H9 (cell line): ENCODE measurements at regions not wholly inside any gene's neighbourhood (a gene's known extent, or its start where the extent isn't known, plus 50 kb on each side); places are given as distances from the start of the nearest gene placed in this dataset.

Experiments
- DNase-seq: peaks from one replicate; pipeline ENCODE4 v3.0.0-alpha.2; 2017
- H2AFZ ChIP-seq: one replicate; pipeline ENCODE4 v1.6.1; 2013; ENCODE audit warnings: mild to moderate bottlenecking, low read length, control low read depth, moderate library complexity
- H2AK5ac ChIP-seq: 2 replicates; pipeline ENCODE4 v1.6.1; 2013; ENCODE audit warnings: low read length, control low read depth, mixed read lengths; ENCODE audit not compliant: insufficient read length
- H2BK120ac ChIP-seq: one replicate; pipeline ENCODE4 v1.6.1; 2013; ENCODE audit warnings: low read depth, mild to moderate bottlenecking, low read length, control low read depth, inconsistent platforms; ENCODE audit not compliant: poor library complexity, severe bottlenecking
- H2BK12ac ChIP-seq: 2 replicates; pipeline ENCODE4 v1.6.1; 2013; ENCODE audit warnings: low read length, control low read depth, mixed read lengths, low read depth; ENCODE audit not compliant: insufficient read length
- H2BK15ac ChIP-seq: 2 replicates; pipeline ENCODE4 v1.6.1; 2013; ENCODE audit warnings: low read depth, low read length, control low read depth
- H2BK20ac ChIP-seq: one replicate; pipeline ENCODE4 v1.6.1; 2013; ENCODE audit warnings: low read depth, mild to moderate bottlenecking, low read length, control low read depth, inconsistent platforms; ENCODE audit not compliant: poor library complexity, severe bottlenecking
- H2BK5ac ChIP-seq: 2 replicates; pipeline ENCODE4 v1.6.1; 2013; ENCODE audit warnings: low read length, control low read depth, mixed read lengths; ENCODE audit not compliant: insufficient read length
- H3K14ac ChIP-seq: 2 replicates; pipeline ENCODE4 v1.6.1; 2013; ENCODE audit warnings: low read length, control low read depth; ENCODE audit not compliant: insufficient read depth
- H3K18ac ChIP-seq: 2 replicates; pipeline ENCODE4 v1.6.1; 2013; ENCODE audit warnings: low read depth, mild to moderate bottlenecking, mixed read lengths, low read length, control low read depth; ENCODE audit not compliant: insufficient read length
- H3K23ac ChIP-seq: 2 replicates; pipeline ENCODE4 v1.6.1; 2013; ENCODE audit warnings: low read length, control low read depth, mixed read lengths, low read depth; ENCODE audit not compliant: insufficient read length
- H3K23me2 ChIP-seq: 2 replicates; pipeline ENCODE4 v1.6.1; 2013; ENCODE audit warnings: low read depth, mild to moderate bottlenecking, mixed read lengths, low read length, control low read depth; ENCODE audit not compliant: insufficient read length, poor library complexity, severe bottlenecking
- H3K27ac ChIP-seq: 2 replicates; pipeline ENCODE4 v1.5.1; 2013; ENCODE audit warnings: low read length, control low read depth, mixed read lengths, low read depth; ENCODE audit not compliant: insufficient read length
- H3K27me3 ChIP-seq: 2 replicates; pipeline ENCODE4 v1.6.1; 2013; ENCODE audit warnings: low read length, control low read depth, inconsistent platforms; ENCODE audit not compliant: insufficient read depth
- H3K4ac ChIP-seq: 2 replicates; pipeline ENCODE4 v1.6.1; 2013; ENCODE audit warnings: low read depth, mild to moderate bottlenecking, control low read depth, inconsistent platforms, low read length, moderate library complexity
- H3K4me1 ChIP-seq: 2 replicates; pipeline ENCODE4 v1.6.1; 2013; ENCODE audit warnings: low read length, control low read depth, inconsistent platforms; ENCODE audit not compliant: insufficient read depth
- H3K4me2 ChIP-seq: 2 replicates; pipeline ENCODE4 v1.6.1; 2013; ENCODE audit warnings: low read length, control low read depth, mixed read lengths; ENCODE audit not compliant: insufficient read length, insufficient read depth
- H3K56ac ChIP-seq: 2 replicates; pipeline ENCODE4 v1.6.1; 2013; ENCODE audit warnings: low read depth, mild to moderate bottlenecking, mixed read lengths, low read length, control low read depth; ENCODE audit not compliant: insufficient read length
- H3K79me1 ChIP-seq: 2 replicates; pipeline ENCODE4 v1.6.1; 2013; ENCODE audit warnings: low read depth, mild to moderate bottlenecking, moderate library complexity, low read length, control low read depth, inconsistent platforms; ENCODE audit not compliant: insufficient read depth, poor library complexity, severe bottlenecking
- H3K79me2 ChIP-seq: 2 replicates; pipeline ENCODE4 v1.6.1; 2013; ENCODE audit warnings: low read length, control low read depth, inconsistent platforms; ENCODE audit not compliant: insufficient read depth
- H3K9ac ChIP-seq: 2 replicates; pipeline ENCODE4 v1.6.1; 2013; ENCODE audit warnings: low read length, control low read depth, mixed read lengths; ENCODE audit not compliant: insufficient read length; ENCODE audit errors: extremely low read depth
- H3K9me3 ChIP-seq: one replicate; pipeline ENCODE4 v1.6.1; 2013; ENCODE audit warnings: low read depth, low read length, inconsistent platforms; ENCODE audit not compliant: control insufficient read depth
- H3T11ph ChIP-seq: one replicate; pipeline ENCODE4 v1.6.1; 2013; ENCODE audit warnings: mild to moderate bottlenecking, low read length, control low read depth, inconsistent platforms
- H4K20me1 ChIP-seq: one replicate; pipeline ENCODE4 v1.6.1; 2013; ENCODE audit not compliant: control insufficient read depth, insufficient read length, insufficient read depth
- H4K5ac ChIP-seq: 2 replicates; pipeline ENCODE4 v1.6.1; 2013; ENCODE audit warnings: low read depth, mild to moderate bottlenecking, mixed read lengths, low read length, control low read depth; ENCODE audit not compliant: insufficient read length
- H4K8ac ChIP-seq: replicated peaks from 2 replicates; pipeline ENCODE4 v1.6.1; 2013; ENCODE audit warnings: low read length, control low read depth, mixed read lengths, low read depth; ENCODE audit not compliant: insufficient read length
- H4K91ac ChIP-seq: 2 replicates; pipeline ENCODE4 v1.6.1; 2013; ENCODE audit warnings: low read depth, mild to moderate bottlenecking, moderate library complexity, mixed read lengths, low read length, control low read depth; ENCODE audit not compliant: insufficient read length
- H3K27ac Mint-ChIP-seq, 3 experiments: 2 replicates in 2 of 3; 3 replicates in 1 of 3; pipeline ENCODE4 v1.8.0; 2020 to 2021; ENCODE audit warnings: mixed read lengths in 3 of 3, mild to moderate bottlenecking in 1 of 3, moderate library complexity in 1 of 3
- H3K27me3 Mint-ChIP-seq: 2 replicates; pipeline ENCODE4 v1.8.0; 2021; ENCODE audit warnings: low read depth, mild to moderate bottlenecking, moderate library complexity, mixed read lengths
- H3K36me3 Mint-ChIP-seq, 3 experiments: 2 replicates in 2 of 3; 3 replicates in 1 of 3; pipeline ENCODE4 v1.8.0; 2020 to 2021; ENCODE audit warnings: low read depth in 3 of 3, mixed read lengths in 3 of 3; ENCODE audit not compliant: insufficient read depth in 1 of 3
- H3K4me1 Mint-ChIP-seq, 2 experiments: 2 replicates each; pipeline ENCODE4 v1.8.0; 2020; ENCODE audit warnings: mixed read lengths in 2 of 2
- H3K4me3 Mint-ChIP-seq, 2 experiments: 2 replicates in 1 of 2; 3 replicates in 1 of 2; pipeline ENCODE4 v1.8.0; 2020 to 2021; ENCODE audit warnings: mild to moderate bottlenecking in 2 of 2, mixed read lengths in 2 of 2, moderate library complexity in 1 of 2
- H3K9me3 Mint-ChIP-seq, 2 experiments: 2 replicates in 1 of 2; 3 replicates in 1 of 2; pipeline ENCODE4 v1.8.0; 2020; ENCODE audit warnings: mild to moderate bottlenecking in 2 of 2, mixed read lengths in 2 of 2, moderate library complexity in 1 of 2
- CTCF ChIP-seq: fragments of 200-600 bp; sonication (generic); conservative IDR thresholded peaks from 3 replicates; pipeline ENCODE4 v1.8.0; 2021; ENCODE audit warnings: antibody characterized with exemption, mild to moderate bottlenecking
- WGBS: extraction: QIAGEN DNeasy Blood & Tissue Kit; methylation state at CpG from one replicate; pipeline ENCODE4 v1.1.7; 2013; ENCODE audit warnings: missing lambda C conversion rate, low lambda C conversion rate, mixed read lengths; ENCODE audit not compliant: insufficient read length; ENCODE audit errors: extremely low coverage; 5-methylcytosine and 5-hydroxymethylcytosine counted together

- Histone ChIP-seq H3K23ac (no peak overlapping the region), H3K79me2 (no peaks in the 10 kb centered on the region), H2AFZ (no peak overlapping the region), H3T11ph (no peak overlapping the region), H4K8ac (no peak overlapping the region), H4K91ac (no peak overlapping the region), H3K9ac (no peak overlapping the region), H4K20me1 (no peaks in the 10 kb centered on the region), H2AK5ac (no peak overlapping the region), H3K4me1 (peaks cover 4% of the 10 kb centered on the region; the same call in 1 of the 2 replicates), H3K9me3 (no peaks in the 10 kb centered on the region), H4K5ac (no peak overlapping the region), H3K23me2 (no peaks in the 10 kb centered on the region), H2BK12ac (no peak overlapping the region), H3K4ac (no peak overlapping the region), H3K27me3 (no peaks in the 10 kb centered on the region), H2BK5ac (no peak overlapping the region), H2BK20ac (no peak overlapping the region), H3K4me2 (no peak overlapping the region), H3K27ac (no peak overlapping the region), H2BK120ac (no peak overlapping the region), H3K18ac (no peak overlapping the region), H3K79me1 (no peaks in the 10 kb centered on the region), H3K14ac (no peak overlapping the region), H2BK15ac (no peak overlapping the region), H3K56ac (no peak overlapping the region)
- DNase-seq, result no peak
- Mint-ChIP-seq H3K27me3 (no peaks in the 10 kb centered on the region; the same call in 1 of the 2 replicates), H3K36me3 (no peaks in the 10 kb centered on the region), H3K4me3 (no peak overlapping the region), H3K9me3 (no peaks in the 10 kb centered on the region), H3K4me1 (peaks cover 3 to 4% of the 10 kb centered on the region in 2 experiments; a peak in 1 of 4 replicates), H3K27ac (no peak overlapping the region)
- no peak for TF ChIP-seq CTCF
- WGBS, result no CpG with 5 or more reads among the region's 5 CpGs
These were observed 176.1 kb downstream of the BRINP2 start for GRCh38 chr1:177346790-177347359.
